ENCODE measurements at regions not wholly inside any gene's neighbourhood (a gene's known extent, or its start where the extent isn't known, plus 50 kb on each side); places are given as distances from the start of the nearest gene placed in this dataset.
A peak's percentile ranks its signal among the peaks of the same experiment; 100 is the strongest.
"Not testable (repeated sequence)": the region's sequence is repeated elsewhere in the genome, so short reads cannot be mapped to it uniquely, and the experiment has no call there.

- DNase-seq (ENCODE audit: low read depth in 4 of 4, low spot score in 3 of 4) = no peak
These were observed 52.3 kb upstream of the FAT4 start for GRCh38 chr4:125262502-125262901.

- no peak for DNase-seq (ENCODE audit: low read depth in 4 of 4, low spot score in 3 of 4)
These were observed 52.7 kb upstream of the FAT4 start for GRCh38 chr4:125262079-125262478.

- DNase-seq (ENCODE audit: low read depth in 4 of 4, low spot score in 3 of 4) = no peak
These were observed 60.6 kb upstream of the FAT4 start for GRCh38 chr4:125254106-125254505.

DNA sequence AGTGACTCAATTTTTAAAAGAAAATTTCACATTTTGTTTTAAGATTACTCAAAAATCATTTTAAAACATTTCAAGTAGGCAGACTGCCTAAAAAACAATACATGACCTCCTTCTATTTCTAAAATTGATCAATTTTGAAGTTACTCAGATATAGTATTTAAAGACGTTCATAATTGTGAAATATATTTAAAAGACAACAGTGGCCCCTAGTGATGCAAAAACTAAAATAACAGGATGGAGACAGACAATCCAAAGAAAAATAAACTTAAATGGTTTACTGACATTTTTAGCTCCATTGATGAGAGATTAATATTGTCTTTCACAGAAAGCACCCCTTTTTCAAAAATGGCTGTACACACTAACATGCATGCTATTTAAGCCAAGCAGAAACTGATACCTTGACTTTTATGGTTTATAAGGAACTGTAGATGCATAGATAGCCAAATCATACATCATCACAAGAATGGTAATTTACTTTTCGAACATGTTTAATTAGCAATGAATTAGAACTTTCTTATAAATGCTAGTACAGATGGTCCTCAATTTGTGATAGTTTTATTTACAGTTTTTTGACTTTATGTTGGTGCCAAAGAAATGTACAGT lies 69.8 kb upstream of the FAT4 start:
- DNase-seq (ENCODE audit: low read depth in 4 of 4, low spot score in 3 of 4) = peak in 1 of 4 donors; percentile 6

DNA sequence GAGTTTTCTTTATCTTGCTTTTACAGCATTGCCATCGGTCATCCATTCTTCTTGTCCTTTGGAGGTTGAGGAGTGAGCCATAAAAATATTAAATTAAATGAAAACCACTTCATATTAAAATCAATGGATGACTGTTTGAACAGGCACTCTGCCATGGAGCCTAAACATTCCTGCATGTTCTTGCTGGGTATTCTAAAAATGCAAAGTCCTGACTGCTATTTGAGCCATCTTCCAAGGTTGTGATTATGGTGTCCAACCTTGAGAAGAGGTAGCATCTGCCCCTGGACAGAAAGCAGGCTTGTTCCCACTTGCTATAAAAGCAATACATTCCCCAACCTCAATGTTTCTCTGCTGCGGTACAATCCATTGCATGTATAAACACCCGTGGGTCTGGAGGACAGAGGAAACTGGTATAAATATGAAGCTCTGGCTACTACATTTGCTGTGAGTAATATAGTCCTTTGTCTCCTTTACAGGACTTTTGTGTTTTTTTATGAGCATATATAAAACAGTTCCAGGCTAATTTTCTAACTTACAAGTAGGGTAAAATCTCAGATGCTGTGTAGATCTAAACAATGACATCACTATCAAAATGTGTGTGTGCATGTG lies 70.9 kb upstream of the FAT4 start:
- DNase-seq (ENCODE audit: low read depth in 4 of 4, low spot score in 3 of 4) = no peak

DNA sequence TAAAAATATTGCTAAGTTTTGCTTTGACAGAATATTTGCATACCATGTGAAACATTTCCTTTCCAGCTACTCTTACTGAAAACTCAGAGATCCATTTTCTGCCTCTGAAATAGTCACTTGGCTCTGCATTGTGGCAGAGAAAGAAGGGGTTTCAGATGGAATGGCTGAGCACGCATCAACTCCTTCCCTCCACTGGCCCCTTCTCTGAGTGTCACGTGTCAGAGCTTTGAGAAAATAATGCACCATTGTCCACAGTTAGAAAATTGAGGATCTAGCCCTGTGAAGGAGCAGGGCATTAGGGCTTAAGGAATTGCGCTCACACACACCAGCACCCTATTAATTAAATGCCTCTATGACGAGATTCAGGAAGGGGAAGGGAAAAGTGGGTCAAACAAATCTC lies 78.8 kb upstream of the FAT4 start:
- no peak for DNase-seq (ENCODE audit: low read depth in 4 of 4, low spot score in 3 of 4)

DNA sequence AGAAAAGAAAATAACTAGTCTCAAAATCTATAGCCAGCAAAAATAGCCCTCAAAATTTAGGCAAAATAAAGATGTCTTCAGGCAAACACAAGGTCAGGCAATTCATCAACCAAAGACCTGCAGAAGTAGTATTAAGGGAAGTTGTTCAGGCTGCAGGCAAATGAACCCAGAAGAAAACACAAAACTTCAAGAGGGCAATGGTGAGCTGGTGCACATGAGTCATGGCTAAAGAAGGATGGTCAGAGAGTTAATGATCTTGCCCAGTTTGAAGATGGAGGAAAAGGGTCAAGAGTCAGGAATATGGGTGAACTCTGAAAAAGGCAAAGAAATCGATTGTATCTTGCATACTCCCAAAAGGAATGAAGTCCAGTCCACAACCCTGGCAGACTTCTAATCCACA lies 83.1 kb upstream of the FAT4 start:
- no peak for DNase-seq (ENCODE audit: low read depth in 4 of 4, low spot score in 3 of 4)

DNA sequence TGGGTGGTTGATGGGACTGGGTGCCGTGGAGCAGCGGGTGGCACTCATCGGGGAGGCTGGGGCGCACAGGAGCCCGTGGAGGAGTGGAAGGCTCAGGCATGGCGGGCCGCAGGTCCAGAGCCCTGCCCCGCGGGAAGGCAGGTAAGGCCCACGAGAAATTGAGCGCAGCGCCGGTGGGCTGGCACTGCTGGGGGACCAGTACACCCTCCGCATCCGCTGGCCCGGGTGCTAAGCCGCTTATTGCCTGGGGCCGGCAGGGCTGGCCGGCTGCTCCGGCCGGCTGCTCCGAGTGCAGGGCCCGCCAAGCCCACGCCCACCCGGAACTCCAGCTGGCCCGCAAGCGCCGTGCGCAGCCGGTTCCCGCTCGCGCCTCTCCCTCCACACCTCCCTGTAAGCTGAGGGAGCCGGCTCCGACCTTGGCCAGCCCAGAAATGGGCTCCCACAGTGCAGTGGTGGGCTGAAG lies 85.1 kb upstream of the FAT4 start:
- no peak for DNase-seq (ENCODE audit: low read depth in 4 of 4, low spot score in 3 of 4)

DNA sequence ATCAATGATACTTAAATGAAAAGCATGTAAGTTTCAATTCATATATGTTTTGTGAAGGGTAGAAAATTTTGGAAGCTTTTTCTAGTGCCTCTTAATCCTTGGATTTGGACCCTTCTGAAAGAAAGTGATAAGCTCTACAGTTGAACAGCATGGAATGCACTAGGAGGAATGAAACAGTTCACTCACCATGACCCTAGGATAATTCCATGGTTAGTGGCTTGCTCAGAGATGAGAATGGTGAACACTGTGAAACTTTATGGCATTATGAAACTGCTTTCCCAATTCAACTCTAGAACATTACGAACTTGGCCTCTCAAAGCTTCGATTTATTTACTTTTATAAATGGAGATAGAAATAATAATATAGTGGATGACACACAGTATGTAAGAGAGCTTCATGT lies 88.9 kb upstream of the FAT4 start:
- DNase-seq (ENCODE audit: low read depth in 4 of 4, low spot score in 3 of 4) = no peak

DNA sequence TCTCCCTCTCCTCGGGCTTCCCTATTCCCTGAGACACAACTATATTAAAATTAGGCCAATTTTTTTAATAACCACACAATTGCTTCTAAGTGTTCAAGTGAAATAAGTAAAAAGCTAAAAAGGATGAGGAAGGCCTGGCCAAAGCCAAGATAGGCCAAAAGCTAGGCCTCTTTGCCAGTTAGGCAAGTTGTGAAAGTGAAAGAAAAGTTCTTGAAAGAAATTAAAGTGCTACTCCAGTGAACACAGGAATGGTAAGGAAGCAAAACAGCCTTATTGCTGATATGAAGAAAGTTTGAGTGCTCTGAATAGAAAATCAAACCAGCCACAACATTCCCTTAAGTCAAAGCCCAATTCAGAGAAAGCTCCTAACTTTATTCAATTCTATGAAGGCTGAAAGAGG lies 114.2 kb upstream of the FAT4 start:
- no peak for DNase-seq (ENCODE audit: low read depth in 4 of 4, low spot score in 3 of 4)

GRCh38 chr4:125198916-125199315 lies 115.8 kb upstream of the FAT4 start:
- no peak for DNase-seq (ENCODE audit: low read depth in 4 of 4, low spot score in 3 of 4)

- DNase-seq (ENCODE audit: low read depth in 4 of 4, low spot score in 3 of 4) = not testable (repeated sequence)
These were observed 122.8 kb upstream of the FAT4 start for GRCh38 chr4:125191874-125192459.

DNA sequence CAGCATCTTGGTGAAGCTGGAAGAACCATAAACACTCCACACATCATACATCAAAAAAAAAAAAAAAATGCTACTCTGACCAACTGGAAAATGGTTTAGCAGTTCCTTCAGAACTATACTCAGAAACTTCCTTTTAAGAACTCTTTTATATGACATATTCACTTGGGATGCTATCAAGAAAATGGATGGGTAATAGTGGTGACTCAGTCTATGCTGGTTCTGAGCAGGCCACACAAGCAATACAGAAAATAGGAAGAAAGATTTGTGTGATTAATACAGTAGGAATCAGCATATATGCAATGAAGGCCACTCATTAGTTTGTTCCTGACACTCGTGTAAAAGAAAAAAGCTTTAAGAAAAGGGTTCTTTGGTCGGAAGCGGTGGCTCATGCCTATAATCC lies 123.5 kb upstream of the FAT4 start:
- no peak for DNase-seq (ENCODE audit: low read depth in 4 of 4, low spot score in 3 of 4)

DNA sequence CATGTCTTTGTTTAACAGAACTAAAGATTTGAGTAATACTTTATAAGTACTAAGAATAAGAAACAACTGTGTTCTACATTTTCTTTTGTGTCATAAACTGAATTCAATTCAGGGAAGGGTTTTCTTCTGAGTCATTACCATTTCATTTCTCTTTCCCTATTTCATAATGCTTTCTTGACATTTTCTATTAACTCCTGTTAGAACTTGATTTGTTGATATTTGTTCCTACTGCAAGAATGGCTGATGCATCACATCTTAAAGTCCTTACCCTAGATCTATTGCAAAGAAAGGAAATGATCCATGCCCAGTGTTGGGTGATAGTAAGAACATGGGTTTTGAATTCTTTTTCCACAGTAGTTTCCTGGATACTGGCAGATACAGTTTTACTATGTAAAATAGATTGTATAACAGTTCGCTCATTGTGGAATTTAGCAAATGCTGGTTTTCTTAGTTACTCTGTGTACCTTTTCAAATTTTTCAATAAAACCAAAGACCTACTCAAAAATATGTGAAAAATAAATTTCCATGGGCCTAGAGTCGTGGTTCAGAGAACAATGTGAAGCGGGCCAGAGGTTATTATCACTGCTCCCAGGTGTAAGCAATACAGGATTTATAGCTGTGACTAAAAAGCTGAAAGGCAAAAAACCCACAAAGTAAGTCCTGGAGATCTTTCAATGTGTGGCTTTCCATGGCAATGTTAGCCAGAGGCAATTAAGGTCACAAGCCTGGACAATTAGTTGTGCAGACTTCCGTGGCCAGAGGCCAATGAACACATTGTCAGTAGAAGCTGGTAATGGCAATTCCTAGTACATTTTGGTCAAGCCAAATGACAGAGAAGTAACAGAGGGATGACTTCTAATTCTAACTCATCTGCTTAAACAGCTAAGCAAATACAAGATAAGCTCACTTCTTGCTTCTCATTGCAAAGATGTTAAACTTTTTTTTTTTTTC lies 127.3 kb upstream of the FAT4 start:
- DNase-seq (ENCODE audit: low read depth in 4 of 4, low spot score in 3 of 4) = no peak

- DNase-seq (ENCODE audit: low read depth in 4 of 4, low spot score in 3 of 4) = no peak
These were observed 130.6 kb upstream of the FAT4 start for GRCh38 chr4:125184116-125184515.

DNA sequence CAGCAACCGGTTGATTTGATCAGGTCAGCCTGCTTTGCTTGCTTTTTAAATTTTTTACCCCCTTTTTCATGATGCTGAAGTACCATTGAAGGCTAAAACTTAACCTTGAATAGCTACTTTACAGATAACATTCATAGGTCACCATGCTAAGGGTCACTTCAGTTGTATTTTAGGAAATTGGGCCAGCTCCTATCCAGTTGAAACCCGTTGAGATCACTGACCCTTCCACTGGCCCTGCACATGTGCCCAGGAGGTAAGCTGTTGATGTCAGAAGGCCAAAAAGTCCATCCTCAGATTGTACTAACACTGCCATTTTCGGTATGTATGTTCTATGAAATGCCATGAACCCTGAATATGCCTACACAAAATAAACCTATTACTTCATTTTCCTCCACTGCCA lies 133.0 kb upstream of the FAT4 start:
- no peak for DNase-seq (ENCODE audit: low read depth in 4 of 4, low spot score in 3 of 4)

GRCh38 chr4:125179727-125180126 lies 135.0 kb upstream of the FAT4 start:
- no peak for DNase-seq (ENCODE audit: low read depth in 4 of 4, low spot score in 3 of 4)

DNA sequence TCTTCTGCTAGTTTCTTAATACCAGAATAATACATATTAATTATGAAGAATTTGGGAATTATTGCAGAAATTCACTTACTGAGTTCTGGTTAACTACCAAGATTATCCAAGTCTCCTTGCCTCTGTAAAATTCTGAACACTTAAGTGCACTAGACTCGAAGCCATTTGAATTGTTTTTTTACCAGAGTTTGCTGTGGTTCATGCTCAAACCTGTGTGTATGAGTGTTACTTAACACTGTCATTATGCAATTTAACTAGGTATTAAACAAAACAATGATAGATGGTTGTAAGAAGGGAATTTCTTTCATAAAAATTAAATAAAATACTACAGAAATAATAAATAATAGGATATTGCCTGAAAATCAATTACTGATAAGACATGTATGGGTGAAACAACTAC lies 145.6 kb upstream of the FAT4 start:
- DNase-seq (ENCODE audit: low read depth in 4 of 4, low spot score in 3 of 4) = no peak

DNA sequence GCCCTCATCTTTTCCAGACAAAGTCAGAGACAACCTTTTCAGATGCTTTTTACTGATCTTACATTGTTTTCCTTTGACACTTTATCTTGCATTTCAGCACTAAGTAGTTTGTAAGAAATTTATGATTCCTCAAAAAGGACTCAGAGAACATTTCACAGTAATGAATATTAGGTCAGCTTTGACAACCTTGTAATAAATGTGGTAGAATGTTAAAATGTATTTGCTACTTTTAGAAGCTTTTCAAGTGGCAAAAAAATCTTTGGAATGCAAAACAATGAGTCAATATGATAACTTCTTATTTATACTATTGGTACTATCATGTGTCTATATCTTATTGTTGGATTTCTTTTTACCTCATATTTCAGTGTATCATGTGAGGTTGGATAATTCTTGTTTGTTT lies 146.2 kb upstream of the FAT4 start:
- DNase-seq (ENCODE audit: low read depth in 4 of 4, low spot score in 3 of 4) = no peak

GRCh38 chr4:125166012-125166411 lies 148.7 kb upstream of the FAT4 start:
- DNase-seq (ENCODE audit: low read depth in 4 of 4, low spot score in 3 of 4) = not testable (repeated sequence)

DNA sequence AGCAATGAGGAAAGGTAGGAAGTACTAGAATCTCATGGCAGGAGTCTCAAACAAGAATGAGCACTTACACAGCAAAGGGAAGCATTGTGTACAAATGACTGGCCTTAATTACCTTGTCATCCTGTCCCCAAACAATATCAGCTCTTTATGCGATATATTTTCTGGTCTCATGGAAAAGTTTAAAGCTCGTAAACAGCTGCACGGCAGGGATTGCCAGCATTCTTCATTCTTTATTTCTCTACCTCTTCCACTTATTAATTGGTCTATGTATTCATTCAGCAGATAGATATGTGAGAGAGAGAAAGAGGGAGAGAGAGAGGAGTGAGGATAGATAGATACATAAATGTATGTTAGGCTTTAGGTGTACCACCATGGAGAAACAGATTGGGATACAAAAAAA lies 155.8 kb upstream of the FAT4 start:
- DNase-seq (ENCODE audit: low read depth in 4 of 4, low spot score in 3 of 4) = no peak

All from left renal pelvis (tissue), 4 donors.